Body of pancreas (tissue), 4 donors: ENCODE measurements at regions not wholly inside any gene's neighbourhood (a gene's known extent, or its start where the extent isn't known, plus 50 kb on each side); places are given as distances from the start of the nearest gene placed in this dataset.

Source experiments
- ATAC-seq: fragments of 150-250 bp; one replicate; pipeline ENCODE4 v1.9.1; 2016
- DNase-seq, 4 donors: peaks; one replicate each; pipeline ENCODE4 v3.0.0-alpha.2; 2019
- H3K27ac ChIP-seq, 4 donors: fragments of 200-600 bp; sonication (generic); 1 replicate in 3 of 4; 2 replicates in 1 of 4; pipeline versions ENCODE4 v1.5.1 to v1.6.1; 2016 to 2019; ENCODE audit warnings: mild to moderate bottlenecking in 1 of 4, mixed read lengths in 1 of 4, moderate library complexity in 1 of 4
- H3K27me3 ChIP-seq, 2 donors: fragments of 200-600 bp; sonication (generic); one replicate each; pipeline ENCODE4 v1.6.0; 2016; ENCODE audit warnings: mild to moderate bottlenecking in 1 of 2
- H3K36me3 ChIP-seq, 2 donors: fragments of 200-600 bp; sonication (generic); replicated peaks in 1 of 2; 2 replicates each; pipeline ENCODE4 v1.5.1; 2016; ENCODE audit warnings: low read depth in 2 of 2; ENCODE audit not compliant: insufficient read depth in 1 of 2
- H3K4me1 ChIP-seq: fragments of 200-600 bp; sonication (generic); one replicate; pipeline ENCODE4 v1.6.0; 2016
- H3K4me3 ChIP-seq, 2 donors: fragments of 200-600 bp; sonication (generic); 1 replicate in 1 of 2; 2 replicates in 1 of 2; pipeline ENCODE4 v1.5.1; 2016 to 2019
- H3K9me3 ChIP-seq, 3 donors: fragments of 200-600 bp; sonication (generic); 1 replicate in 2 of 3; 2 replicates in 1 of 3; pipeline ENCODE4 v1.5.1; 2016
- POLR2A ChIP-seq, 3 donors: fragments of 450-650 bp; IDR thresholded peaks; one replicate each; pipeline ENCODE4 v1.6.1; 2016; ENCODE audit warnings: antibody characterized with exemption in 3 of 3, mild to moderate bottlenecking in 2 of 3
- WGBS, 2 donors: methylation state at CpG; one replicate each; pipeline ENCODE4 v1.1.5; 2017; 5-methylcytosine and 5-hydroxymethylcytosine counted together
- intact Hi-C: fragments of 100-400 bp; cut with DNase I; formaldehyde crosslinking; loops from one replicate; pipeline ENCODE4 v1.15.1; 2023
- TF ChIP-seq, protein P1 (sequence below), 7 experiments: fragments of 450-650 bp in 4 of 7; fragments of 200-600 bp in 3 of 7; sonication (generic) in 3 of 7; IDR thresholded peaks; one replicate each; pipeline ENCODE4 v1.5.1; 2016 to 2019; ENCODE audit warnings: antibody characterized with exemption in 7 of 7

DNA sequence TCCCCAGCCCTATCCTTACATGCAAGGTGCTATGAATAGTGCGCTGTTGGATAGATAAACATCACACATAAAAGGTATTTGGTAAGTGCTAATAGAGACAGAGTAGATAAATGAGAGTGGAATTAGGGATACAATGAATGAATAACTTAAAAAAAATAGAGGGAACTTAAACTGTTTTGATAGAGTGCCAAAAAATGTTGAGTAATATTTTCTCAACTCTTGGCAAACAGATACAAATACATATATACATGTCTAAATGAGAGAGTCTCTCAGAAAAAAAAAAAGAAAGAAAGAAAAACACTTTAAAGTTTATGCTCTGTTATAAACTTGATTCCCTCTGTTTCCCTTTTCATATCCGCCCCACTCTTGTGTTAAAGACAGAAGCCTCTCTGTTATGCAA lies 667.4 kb downstream of the ROBO2 start:
- ATAC-seq (no peak), DNase-seq (no peak)
- 31 to 32% methylated on average over 2 of the region's 2 CpGs for WGBS, 2 donors
- Histone ChIP-seq H3K36me3 (no peaks in the 10 kb centered on the region), H3K27ac (no peak overlapping the region), H3K9me3 (no peaks in the 10 kb centered on the region), H3K27me3 (no peaks in the 10 kb centered on the region), H3K4me1 (no peaks in the 10 kb centered on the region), H3K4me3 (no peak overlapping the region)
- TF ChIP-seq, protein P1, sequence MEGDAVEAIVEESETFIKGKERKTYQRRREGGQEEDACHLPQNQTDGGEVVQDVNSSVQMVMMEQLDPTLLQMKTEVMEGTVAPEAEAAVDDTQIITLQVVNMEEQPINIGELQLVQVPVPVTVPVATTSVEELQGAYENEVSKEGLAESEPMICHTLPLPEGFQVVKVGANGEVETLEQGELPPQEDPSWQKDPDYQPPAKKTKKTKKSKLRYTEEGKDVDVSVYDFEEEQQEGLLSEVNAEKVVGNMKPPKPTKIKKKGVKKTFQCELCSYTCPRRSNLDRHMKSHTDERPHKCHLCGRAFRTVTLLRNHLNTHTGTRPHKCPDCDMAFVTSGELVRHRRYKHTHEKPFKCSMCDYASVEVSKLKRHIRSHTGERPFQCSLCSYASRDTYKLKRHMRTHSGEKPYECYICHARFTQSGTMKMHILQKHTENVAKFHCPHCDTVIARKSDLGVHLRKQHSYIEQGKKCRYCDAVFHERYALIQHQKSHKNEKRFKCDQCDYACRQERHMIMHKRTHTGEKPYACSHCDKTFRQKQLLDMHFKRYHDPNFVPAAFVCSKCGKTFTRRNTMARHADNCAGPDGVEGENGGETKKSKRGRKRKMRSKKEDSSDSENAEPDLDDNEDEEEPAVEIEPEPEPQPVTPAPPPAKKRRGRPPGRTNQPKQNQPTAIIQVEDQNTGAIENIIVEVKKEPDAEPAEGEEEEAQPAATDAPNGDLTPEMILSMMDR (IDR thresholded peaks at IDR 0.05) = no peak
- no peak for TF ChIP-seq POLR2A (IDR thresholded peaks at IDR 0.05)
- intact Hi-C loops = no loop called here

DNA sequence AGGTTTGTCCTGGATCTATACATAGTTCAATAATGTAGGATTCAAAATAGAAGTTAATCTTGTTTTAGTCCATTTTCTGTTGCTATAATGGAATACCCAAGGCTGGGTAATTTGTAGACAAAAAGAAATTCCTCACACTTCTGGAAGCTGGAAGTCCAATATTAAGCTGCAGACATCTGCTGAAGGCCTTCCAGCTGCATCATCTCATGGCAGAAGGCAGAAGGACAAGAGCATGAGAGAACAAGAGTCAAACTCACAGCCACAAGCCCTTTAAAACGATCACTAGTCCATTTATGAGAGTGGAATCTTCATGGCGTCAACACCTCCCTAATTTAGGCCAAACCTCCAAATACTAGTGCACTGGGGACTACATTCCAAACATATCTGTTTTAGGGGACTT lies 669.3 kb downstream of the ROBO2 start:
- DNase-seq = no peak
- Histone ChIP-seq H3K4me3 (no peak overlapping the region), H3K27me3 (no peaks in the 10 kb centered on the region), H3K9me3 (no peaks in the 10 kb centered on the region), H3K27ac (no peak overlapping the region), H3K36me3 (no peaks in the 10 kb centered on the region), H3K4me1 (no peaks in the 10 kb centered on the region)
- 38 to 45% methylated on average over 2 of the region's 2 CpGs for WGBS, 2 donors
- intact Hi-C loops = no loop called here
- no peak for TF ChIP-seq POLR2A (IDR thresholded peaks at IDR 0.05)
- TF ChIP-seq, protein P1 (IDR thresholded peaks at IDR 0.05) = no peak
- no peak for ATAC-seq

DNA sequence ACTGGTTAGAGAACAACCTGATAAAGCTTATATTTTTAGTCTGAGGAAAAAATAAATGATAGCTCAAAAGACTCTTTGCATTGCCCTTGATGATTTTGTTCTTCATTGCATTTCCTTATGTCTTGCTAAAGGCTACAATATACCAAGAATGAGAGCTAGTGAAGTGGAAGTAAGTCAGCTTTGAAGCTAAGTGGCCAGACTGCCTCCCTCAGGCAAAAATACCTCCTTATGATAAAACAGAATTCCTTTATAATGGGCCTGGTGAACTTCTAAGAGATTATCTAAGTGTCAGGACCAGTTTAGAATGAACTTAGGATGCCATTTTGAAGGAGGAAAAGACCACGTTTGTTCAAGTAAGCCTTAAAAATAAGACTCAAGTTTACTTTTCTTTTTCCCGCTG lies 678.4 kb downstream of the ROBO2 start:
- ATAC-seq (no peak), DNase-seq (no peak)
- Histone ChIP-seq H3K36me3 (no peaks in the 10 kb centered on the region), H3K27me3 (no peaks in the 10 kb centered on the region), H3K27ac (no peak overlapping the region), H3K4me1 (no peaks in the 10 kb centered on the region), H3K4me3 (no peak overlapping the region), H3K9me3 (no peaks in the 10 kb centered on the region)
- TF ChIP-seq, protein P1 (IDR thresholded peaks at IDR 0.05) = no peak
- TF ChIP-seq POLR2A (IDR thresholded peaks at IDR 0.05) = no peak
- 16 to 17% methylated on average over 2 of the region's 2 CpGs for WGBS, 2 donors
- intact Hi-C loops = no loop called here

DNA sequence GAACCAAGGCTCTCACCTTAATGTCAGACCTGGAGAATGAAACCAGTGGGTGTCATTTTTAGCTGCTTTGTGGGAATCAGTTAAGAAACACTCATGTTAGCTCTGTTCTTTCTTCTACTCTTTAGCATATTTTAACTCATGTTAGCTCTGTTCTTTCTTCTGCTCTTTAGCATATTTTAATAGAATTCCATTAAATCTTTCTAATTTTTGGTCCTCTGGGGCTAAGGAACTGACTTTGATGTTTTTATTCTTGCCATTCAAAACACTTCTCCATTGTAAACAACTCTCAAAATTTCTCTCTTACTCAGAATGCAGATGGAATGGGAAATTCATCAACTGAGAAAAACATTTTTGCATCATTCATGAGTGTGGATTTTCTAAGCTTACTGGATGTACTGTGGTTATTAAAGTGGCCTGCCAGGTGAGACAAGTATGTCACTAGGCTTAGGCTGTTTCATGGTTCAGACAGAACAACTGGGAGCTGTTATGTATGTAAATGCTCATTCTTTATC lies 680.6 kb downstream of the ROBO2 start:
- Histone ChIP-seq H3K36me3 (no peaks in the 10 kb centered on the region), H3K4me1 (no peaks in the 10 kb centered on the region), H3K27ac (no peak overlapping the region), H3K4me3 (no peak overlapping the region), H3K27me3 (no peaks in the 10 kb centered on the region), H3K9me3 (no peaks in the 10 kb centered on the region)
- intact Hi-C loops = no loop called here
- DNase-seq (no peak), ATAC-seq (no peak)
- no peak for TF ChIP-seq POLR2A (IDR thresholded peaks at IDR 0.05)
- TF ChIP-seq, protein P1 (IDR thresholded peaks at IDR 0.05) = no peak

DNA sequence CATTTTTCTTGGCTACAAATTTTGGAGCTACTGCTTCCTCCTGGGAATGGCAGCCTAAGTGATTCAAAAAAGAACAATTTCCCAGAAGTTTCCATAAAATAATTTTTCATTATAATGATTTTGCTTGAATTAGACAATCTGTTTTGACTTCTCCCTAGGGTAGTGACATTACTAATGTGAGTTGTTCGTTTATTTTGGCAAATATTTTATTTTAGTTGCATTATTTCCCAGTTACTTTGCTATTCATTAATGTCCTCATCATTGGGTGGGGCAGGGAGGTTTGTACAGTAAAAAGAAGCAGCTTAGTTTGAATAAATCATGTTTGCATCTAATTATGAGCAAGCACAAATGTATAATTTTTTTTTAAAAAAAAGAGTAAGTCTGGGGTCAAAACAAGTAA lies 686.6 kb downstream of the ROBO2 start:
- Histone ChIP-seq H3K36me3 (no peaks in the 10 kb centered on the region), H3K9me3 (no peaks in the 10 kb centered on the region), H3K27ac (no peak overlapping the region), H3K27me3 (no peaks in the 10 kb centered on the region), H3K4me3 (no peak overlapping the region), H3K4me1 (no peaks in the 10 kb centered on the region)
- TF ChIP-seq POLR2A (IDR thresholded peaks at IDR 0.05) = no peak
- TF ChIP-seq, protein P1 (IDR thresholded peaks at IDR 0.05) = no peak
- ATAC-seq (no peak), DNase-seq (no peak)
- WGBS, 2 donors = 2 to 8% methylated on average over 1 of the region's 1 CpG
- intact Hi-C loops = no loop called here
